DOHH2 (cell line): ENCODE measurements at regions not wholly inside any gene's neighbourhood (a gene's known extent, or its start where the extent isn't known, plus 50 kb on each side); places are given as distances from the start of the nearest gene placed in this dataset.

ENCODE experiments used
- H3F3A ChIP-seq: fragments of 200-600 bp; sonication (generic), shearing (Covaris generic); 2 replicates; pipeline ENCODE4 v1.6.0; 2016; ENCODE audit warnings: antibody characterized with exemption, mild to moderate bottlenecking; ENCODE audit not compliant: control insufficient read depth, insufficient read depth
- H3K27ac ChIP-seq: fragments of 200-600 bp; sonication (generic); 2 replicates; pipeline ENCODE4 v1.5.1; 2014; ENCODE audit warnings: low read depth, mild to moderate bottlenecking, low read length, moderate library complexity
- H3K27me3 ChIP-seq: fragments of 200-600 bp; sonication (generic); 2 replicates; pipeline ENCODE4 v1.6.1; 2014; ENCODE audit warnings: mild to moderate bottlenecking, low read length, mixed read lengths; ENCODE audit not compliant: control insufficient read depth
- H3K36me3 ChIP-seq: fragments of 200-600 bp; sonication (generic); 2 replicates; pipeline ENCODE4 v1.6.1; 2014; ENCODE audit warnings: mild to moderate bottlenecking, low read length, moderate library complexity, mixed read lengths; ENCODE audit not compliant: control insufficient read depth
- H3K4me1 ChIP-seq: fragments of 200-600 bp; sonication (generic); 2 replicates; pipeline ENCODE4 v1.6.1; 2014; ENCODE audit warnings: mild to moderate bottlenecking, low read length, mixed read lengths; ENCODE audit not compliant: control insufficient read depth
- H3K4me2 ChIP-seq: fragments of 200-600 bp; sonication (generic); 2 replicates; pipeline ENCODE4 v1.6.0; 2014; ENCODE audit warnings: mild to moderate bottlenecking, low read length, moderate library complexity
- H3K4me3 ChIP-seq: fragments of 200-600 bp; sonication (generic); 2 replicates; pipeline ENCODE4 v1.5.1; 2014; ENCODE audit warnings: mild to moderate bottlenecking, low read length, mixed read lengths
- H3K79me2 ChIP-seq: fragments of 200-600 bp; sonication (generic); 2 replicates; pipeline ENCODE4 v1.6.1; 2014; ENCODE audit warnings: mild to moderate bottlenecking, low read length, mixed read lengths; ENCODE audit not compliant: control insufficient read depth
- H3K9me2 ChIP-seq: fragments of 200-600 bp; sonication (generic); replicated peaks from 2 replicates; pipeline ENCODE4 v1.6.1; 2014; ENCODE audit warnings: mild to moderate bottlenecking, low read length, mixed read lengths; ENCODE audit not compliant: control insufficient read depth
- H3K9me3 ChIP-seq: fragments of 200-600 bp; sonication (generic); 2 replicates; pipeline ENCODE4 v1.6.1; 2014; ENCODE audit warnings: antibody characterized with exemption, low read length, mixed read lengths; ENCODE audit not compliant: control insufficient read depth, insufficient read depth
- H4K20me1 ChIP-seq: fragments of 200-600 bp; sonication (generic); 2 replicates; pipeline ENCODE4 v1.6.0; 2014; ENCODE audit warnings: low read depth, mild to moderate bottlenecking, antibody characterized with exemption, low read length, moderate library complexity; ENCODE audit not compliant: control insufficient read depth, insufficient read depth
- EZH2phosphoT487 ChIP-seq: fragments of 200-600 bp; sonication (generic); IDR thresholded peaks from 2 replicates; pipeline ENCODE4 v1.6.1; 2017; ENCODE audit warnings: borderline replicate concordance, mild to moderate bottlenecking, antibody characterized with exemption, low read length, moderate library complexity, mixed read lengths
- TF ChIP-seq, protein P1 (sequence below): fragments of 200-600 bp; sonication (generic); IDR thresholded peaks from one replicate; pipeline ENCODE4 v1.5.1; 2014; ENCODE audit warnings: antibody characterized with exemption, mild to moderate bottlenecking, low read depth, low read length; ENCODE audit not compliant: poor library complexity, severe bottlenecking

DNA sequence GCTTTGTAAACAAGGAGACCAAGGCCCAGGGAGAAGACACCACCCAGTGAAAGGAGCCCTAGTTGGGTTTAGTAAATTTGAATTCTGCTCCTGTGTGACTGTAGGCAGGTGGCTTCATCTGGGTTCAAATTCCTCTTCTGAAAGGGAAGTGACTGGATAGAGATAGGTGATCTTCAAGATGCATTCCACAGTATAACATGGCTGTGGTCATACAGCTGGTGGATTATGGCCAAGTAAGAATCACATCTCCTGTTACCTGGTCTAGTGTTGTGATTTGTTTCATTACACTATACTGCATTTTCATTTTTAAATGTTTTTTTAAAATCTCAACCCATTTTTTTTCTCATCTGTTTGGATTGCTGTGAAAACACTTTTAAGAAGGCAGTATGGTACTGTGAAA, 58.0 kb upstream of the PICALM start:
- no peaks in the 10 kb centered on the region for H4K20me1 ChIP-seq
- H3K9me3 ChIP-seq, result no peaks in the 10 kb centered on the region
- no peaks in the 10 kb centered on the region for H3K36me3 ChIP-seq
- no peak overlapping the region for H3K27ac ChIP-seq
- H3K4me3 ChIP-seq, result no peak overlapping the region
- H3K4me1 ChIP-seq, result no peaks in the 10 kb centered on the region
- H3K9me2 ChIP-seq, result no peaks in the 10 kb centered on the region
- no peaks in the 10 kb centered on the region for H3K79me2 ChIP-seq
- H3K27me3 ChIP-seq, result no peaks in the 10 kb centered on the region
- TF ChIP-seq EZH2phosphoT487, result no peak
- TF ChIP-seq, protein P1, sequence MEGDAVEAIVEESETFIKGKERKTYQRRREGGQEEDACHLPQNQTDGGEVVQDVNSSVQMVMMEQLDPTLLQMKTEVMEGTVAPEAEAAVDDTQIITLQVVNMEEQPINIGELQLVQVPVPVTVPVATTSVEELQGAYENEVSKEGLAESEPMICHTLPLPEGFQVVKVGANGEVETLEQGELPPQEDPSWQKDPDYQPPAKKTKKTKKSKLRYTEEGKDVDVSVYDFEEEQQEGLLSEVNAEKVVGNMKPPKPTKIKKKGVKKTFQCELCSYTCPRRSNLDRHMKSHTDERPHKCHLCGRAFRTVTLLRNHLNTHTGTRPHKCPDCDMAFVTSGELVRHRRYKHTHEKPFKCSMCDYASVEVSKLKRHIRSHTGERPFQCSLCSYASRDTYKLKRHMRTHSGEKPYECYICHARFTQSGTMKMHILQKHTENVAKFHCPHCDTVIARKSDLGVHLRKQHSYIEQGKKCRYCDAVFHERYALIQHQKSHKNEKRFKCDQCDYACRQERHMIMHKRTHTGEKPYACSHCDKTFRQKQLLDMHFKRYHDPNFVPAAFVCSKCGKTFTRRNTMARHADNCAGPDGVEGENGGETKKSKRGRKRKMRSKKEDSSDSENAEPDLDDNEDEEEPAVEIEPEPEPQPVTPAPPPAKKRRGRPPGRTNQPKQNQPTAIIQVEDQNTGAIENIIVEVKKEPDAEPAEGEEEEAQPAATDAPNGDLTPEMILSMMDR, result no peak
- H3K4me2 ChIP-seq, result no peak overlapping the region
- H3F3A ChIP-seq, result no peaks in the 10 kb centered on the region

DNA sequence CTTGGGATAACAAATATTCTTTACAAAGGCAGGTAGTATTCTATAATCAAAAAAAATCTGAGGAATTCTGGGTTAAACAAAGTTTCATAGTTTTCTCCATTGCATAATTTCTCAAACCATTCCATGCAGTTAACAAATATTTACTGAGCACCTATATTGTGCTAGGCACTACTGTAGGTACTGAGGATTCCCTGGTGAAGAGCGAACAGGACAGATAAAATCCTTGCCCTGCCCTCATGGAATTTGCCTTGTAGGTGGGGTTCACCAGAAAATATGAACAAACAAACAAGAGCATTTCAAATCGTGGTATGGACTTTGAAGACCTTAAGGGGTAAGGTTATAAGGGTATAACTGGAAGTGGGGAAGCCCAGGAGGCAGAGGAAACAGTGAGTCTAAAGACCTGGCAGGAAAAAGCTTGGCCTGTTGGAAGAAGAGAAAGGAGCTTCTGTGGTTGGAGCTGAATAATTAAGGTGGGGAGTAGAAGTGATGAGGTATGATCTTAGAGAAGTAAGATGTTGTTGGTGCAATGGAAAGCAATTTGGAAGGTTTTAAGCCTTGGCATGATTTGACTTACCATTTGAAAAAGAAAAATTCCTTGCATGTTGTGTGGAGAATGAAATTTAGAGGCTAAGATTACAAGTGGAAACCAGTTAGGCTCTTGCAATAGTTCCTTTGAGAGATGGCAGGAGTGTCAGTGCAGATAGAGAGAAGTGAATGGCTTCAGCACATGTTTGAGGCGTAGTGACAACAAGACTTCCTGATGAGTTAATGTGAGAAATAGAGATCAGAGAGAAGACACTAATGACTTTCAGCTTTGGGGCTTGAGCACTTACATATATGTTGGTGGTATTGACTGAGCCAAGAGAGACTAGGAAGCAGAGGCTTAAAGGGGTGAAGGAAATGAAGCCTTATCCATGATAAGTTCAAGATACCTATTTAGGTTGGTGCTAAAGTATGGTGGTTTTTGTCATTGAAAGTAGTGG, 55.7 kb upstream of the PICALM start:
- Histone ChIP-seq H3K4me2 (no peak overlapping the region), H3K4me1 (no peaks in the 10 kb centered on the region), H3K4me3 (no peak overlapping the region), H3K79me2 (no peaks in the 10 kb centered on the region), H3K9me3 (no peaks in the 10 kb centered on the region), H3K27ac (no peak overlapping the region), H3K27me3 (no peaks in the 10 kb centered on the region), H3F3A (no peaks in the 10 kb centered on the region), H4K20me1 (no peaks in the 10 kb centered on the region), H3K36me3 (no peaks in the 10 kb centered on the region), H3K9me2 (no peaks in the 10 kb centered on the region)
- no peak for TF ChIP-seq EZH2phosphoT487
- TF ChIP-seq, protein P1, result no peak

DNA sequence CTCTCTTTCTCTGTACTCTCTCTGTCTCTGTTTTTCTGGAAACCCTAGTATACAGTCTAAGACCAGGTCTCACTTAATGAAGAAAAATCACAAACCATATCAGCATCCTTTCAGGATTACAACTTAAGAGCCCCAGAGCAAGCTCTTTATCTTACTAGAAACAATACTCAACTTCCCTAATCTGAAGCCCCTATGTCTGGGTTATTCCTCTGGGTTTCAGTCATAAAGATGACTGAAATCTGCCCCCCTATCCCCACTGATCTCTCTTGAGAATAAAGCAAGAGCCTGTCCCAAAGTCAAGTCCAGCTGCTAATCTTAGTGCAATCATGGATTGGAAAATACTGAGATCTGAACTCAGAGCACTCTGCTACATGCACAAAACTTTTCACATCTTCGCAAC, 53.9 kb upstream of the PICALM start:
- no peak for TF ChIP-seq EZH2phosphoT487
- TF ChIP-seq, protein P1, result no peak
- Histone ChIP-seq H3F3A (no peaks in the 10 kb centered on the region), H3K9me2 (no peaks in the 10 kb centered on the region), H3K4me2 (no peak overlapping the region), H3K27me3 (no peaks in the 10 kb centered on the region), H3K79me2 (no peaks in the 10 kb centered on the region), H3K9me3 (no peaks in the 10 kb centered on the region), H3K4me3 (no peak overlapping the region), H3K4me1 (no peaks in the 10 kb centered on the region), H3K27ac (no peak overlapping the region), H4K20me1 (no peaks in the 10 kb centered on the region), H3K36me3 (no peaks in the 10 kb centered on the region)
